K562 (cell line): ENCODE measurements at regions not wholly inside any gene's neighbourhood (a gene's known extent, or its start where the extent isn't known, plus 50 kb on each side); places are given as distances from the start of the nearest gene placed in this dataset.

Experiments used
- ATAC-seq: fragments of 200-7000 bp; cut with Tn5 transposase; 3 replicates; pipeline ENCODE4 v1.9.1; 2020; ENCODE audit warnings: moderate library complexity
- BruUV-seq: library from RNA; stranded (reverse); fragments of 400-500 nt; replicated peaks from 2 replicates; lab custom pipeline; 2021; lab: Mats Ljungman, UMichigan
- CTCF ChIA-PET: fragments of 300-600 bp; formaldehyde crosslinking; extraction: SDS; loops from one replicate; lab custom pipeline; 2021; ENCODE audit warnings: low intra/inter-chr PET ratio; lab: Yijun Ruan, JAX
- POLR2A ChIA-PET: fragments of 300-600, 350-650 bp; sonication (Branson Sonifier 250); formaldehyde crosslinking; extraction: SDS; loops from one replicate; lab custom pipeline; 2021; ENCODE audit warnings: antibody characterized with exemption, inconsistent platforms; lab: Yijun Ruan, JAX
- DNase-seq, 4 experiments: peaks; one replicate each; pipeline versions ENCODE4 v3.0.0 to v3.0.0-alpha.2; 2011 to 2018; ENCODE audit warnings: low spot score in 3 of 4, mixed read lengths in 3 of 4; ENCODE audit errors: extremely low read depth in 1 of 4
- FAIRE-seq: peaks from 2 replicates; lab custom pipeline; 2011; peaks lifted over from hg19 to GRCh38; lab: Jason Lieb, UNC
- H2AFZ ChIP-seq: 2 replicates; pipeline ENCODE4 v1.6.0; 2011; ENCODE audit warnings: low read depth, low read length, control low read depth, inconsistent platforms
- H3K27ac ChIP-seq: fragments of 200-600 bp; 3 replicates; pipeline ENCODE4 v1.8.0; 2011; ENCODE audit warnings: low read depth, mild to moderate bottlenecking, control low read depth, inconsistent platforms, low read length, moderate library complexity, mixed read lengths; ENCODE audit errors: extremely low read depth
- H3K27me3 ChIP-seq, 2 experiments: fragments of 300-600 bp in 1 of 2; 2 replicates in 1 of 2; 3 replicates in 1 of 2; pipeline versions ENCODE4 v1.6.0 to v1.8.0; 2011; ENCODE audit warnings: inconsistent platforms in 2 of 2, low read length in 2 of 2, mild to moderate bottlenecking in 1 of 2, mixed read lengths in 1 of 2, moderate library complexity in 1 of 2; ENCODE audit not compliant: control insufficient read depth in 2 of 2, insufficient read depth in 2 of 2
- H3K36me3 ChIP-seq: fragments of 300-600 bp; 3 replicates; pipeline ENCODE4 v1.8.0; 2011; ENCODE audit warnings: mild to moderate bottlenecking, low read length, inconsistent platforms; ENCODE audit not compliant: control insufficient read depth, insufficient read depth
- H3K4me1 ChIP-seq, 2 experiments: fragments of 200-600 bp in 1 of 2; replicated peaks in 1 of 2; 2 replicates in 1 of 2; 3 replicates in 1 of 2; pipeline versions ENCODE4 v1.5.1 to v1.8.0; 2011; ENCODE audit warnings: inconsistent platforms in 2 of 2, low read length in 2 of 2, mild to moderate bottlenecking in 1 of 2, mixed read lengths in 1 of 2, moderate library complexity in 1 of 2; ENCODE audit not compliant: control insufficient read depth in 2 of 2, insufficient read depth in 2 of 2
- H3K4me2 ChIP-seq: 2 replicates; pipeline ENCODE4 v1.6.1; 2011; ENCODE audit warnings: low read length, control low read depth, inconsistent platforms, mixed read lengths; ENCODE audit not compliant: insufficient read depth
- H3K4me3 ChIP-seq: fragments of 200-600 bp; sonication (generic), shearing (Covaris generic); 2 replicates; pipeline ENCODE4 v1.5.1; 2016; ENCODE audit warnings: control low read depth, inconsistent platforms
- H3K79me2 ChIP-seq: fragments of 200-600 bp; 3 replicates; pipeline ENCODE4 v1.8.0; 2011; ENCODE audit warnings: low read length, inconsistent platforms; ENCODE audit not compliant: control insufficient read depth, insufficient read depth
- H3K9ac ChIP-seq, 2 experiments: 2 replicates each; pipeline versions ENCODE4 v1.6.0 to v1.6.1; 2011; ENCODE audit warnings: low read depth in 2 of 2, low read length in 2 of 2, control low read depth in 1 of 2, inconsistent platforms in 1 of 2, mild to moderate bottlenecking in 1 of 2, mixed read lengths in 1 of 2; ENCODE audit not compliant: insufficient read depth in 1 of 2
- H3K9me1 ChIP-seq: one replicate; pipeline ENCODE4 v1.6.0; 2011; ENCODE audit warnings: inconsistent platforms, mild to moderate bottlenecking, low read length, moderate library complexity; ENCODE audit not compliant: control insufficient read depth, insufficient read depth
- H3K9me3 ChIP-seq: replicated peaks from 2 replicates; pipeline ENCODE4 v1.5.1; 2011; ENCODE audit warnings: low read depth, low read length, inconsistent platforms; ENCODE audit not compliant: control insufficient read depth, insufficient read depth
- H4K20me1 ChIP-seq: replicated peaks from 2 replicates; pipeline ENCODE4 v1.6.1; 2011; ENCODE audit warnings: low read length, inconsistent platforms, mixed read lengths; ENCODE audit not compliant: control insufficient read depth, insufficient read depth
- CBX2 ChIP-seq: fragments of 200-600 bp; sonication (generic); IDR thresholded peaks from one replicate; pipeline ENCODE4 v1.6.1; 2012; ENCODE audit warnings: mild to moderate bottlenecking, low read length, inconsistent platforms; ENCODE audit not compliant: insufficient read depth, poor library complexity, severe bottlenecking
- CEBPB ChIP-seq: fragments of 450-650 bp; IDR thresholded peaks from 2 replicates; pipeline ENCODE4 v1.6.1; 2016; ENCODE audit warnings: missing genetic modification characterization, missing compliant biosample characterization
- ERF ChIP-seq: fragments of 450-650 bp; formaldehyde crosslinking; IDR thresholded peaks from 2 replicates; pipeline ENCODE4 v1.4.0; 2020; ENCODE audit warnings: mild to moderate bottlenecking, mixed read lengths
- POLR2H ChIP-seq: IDR thresholded peaks from 2 replicates; pipeline ENCODE4 v1.6.1; 2016; ENCODE audit warnings: missing genetic modification characterization, low read depth, mild to moderate bottlenecking, control low read depth, missing compliant biosample characterization, moderate library complexity
- STAT5A ChIP-seq: IDR thresholded peaks from 2 replicates; pipeline ENCODE4 v1.6.1; 2012; ENCODE audit warnings: low read length, inconsistent platforms, borderline replicate concordance
- TGIF2 ChIP-seq: sonication (generic); formaldehyde crosslinking; IDR thresholded peaks from 2 replicates; pipeline ENCODE4 v1.8.1; 2022; ENCODE audit warnings: mild to moderate bottlenecking, missing genetic modification reagents, moderate library complexity
- TOE1 ChIP-seq, 2 experiments: fragments of 450-650 bp in 1 of 2; sonication (generic) in 1 of 2; formaldehyde crosslinking in 1 of 2; IDR thresholded peaks; 2 replicates each; pipeline versions ENCODE4 v1.7.1 to v1.8.0; 2016 to 2022; ENCODE audit warnings: borderline replicate concordance in 2 of 2, mild to moderate bottlenecking in 2 of 2, antibody characterized with exemption in 1 of 2, inconsistent platforms in 1 of 2, low read depth in 1 of 2, missing genetic modification reagents in 1 of 2, moderate library complexity in 1 of 2
- ZBTB12 ChIP-seq: fragments of 250-450 bp; sonication (Bioruptor Pico); IDR thresholded peaks from 2 replicates; pipeline ENCODE4 v1.4.0; 2020
- ZFP36 ChIP-seq: fragments of 150-350 bp; IDR thresholded peaks from 2 replicates; pipeline ENCODE4 v1.6.1; 2018; ENCODE audit warnings: low read length, low read depth; ENCODE audit not compliant: partially characterized antibody
- ZNF12 ChIP-seq: sonication (generic); formaldehyde crosslinking; IDR thresholded peaks from 2 replicates; pipeline ENCODE4 v1.4.0; 2020; ENCODE audit warnings: mild to moderate bottlenecking, missing genetic modification reagents
- ZNF445 ChIP-seq: fragments of 250-450 bp; sonication (Bioruptor Pico); IDR thresholded peaks from 2 replicates; pipeline ENCODE4 v1.4.0; 2020; ENCODE audit warnings: low read depth, mild to moderate bottlenecking, moderate library complexity
- ZNF512 ChIP-seq: IDR thresholded peaks from 2 replicates; pipeline ENCODE4 v1.6.1; 2016; ENCODE audit warnings: missing genetic modification characterization, missing compliant biosample characterization
- ZNF584 ChIP-seq: fragments of 200-800 bp; sonication (Bioruptor generic); IDR thresholded peaks from 2 replicates; pipeline ENCODE4 v1.6.1; 2016; ENCODE audit warnings: low read depth, mild to moderate bottlenecking, missing genetic modification characterization, missing compliant biosample characterization
- ZNF785 ChIP-seq: fragments of 250-450 bp; sonication (Bioruptor Pico); IDR thresholded peaks from 2 replicates; pipeline ENCODE4 v1.4.0; 2020; ENCODE audit warnings: mild to moderate bottlenecking
- WGBS: fragments of 100-300 bp; shearing (Covaris generic); methylation state at CpG from one replicate; pipeline ENCODE4 v1.1.6; 2016; ENCODE audit warnings: low coverage, mixed read lengths; ENCODE audit not compliant: insufficient coverage; ENCODE audit errors: missing lambda C conversion rate; 5-methylcytosine and 5-hydroxymethylcytosine counted together
- in situ Hi-C: fragments of 300-500 bp; cut with MboI; formaldehyde crosslinking; loops from 4 replicates; pipeline ENCODE4 v1.15.0; 2018; ENCODE audit warnings: inconsistent platforms, mixed read lengths
- intact Hi-C: fragments of 100-400 bp; cut with micrococcal nuclease; formaldehyde crosslinking; loops from 2 replicates; pipeline ENCODE4 v1.14.2; 2022
- TF ChIP-seq, protein P1 (sequence below), 3 experiments: fragments of 200-800 bp in 1 of 3; fragments of 250-450 bp in 1 of 3; fragments of 450-650 bp in 1 of 3; sonication (Bioruptor Pico) in 1 of 3; sonication (Bioruptor generic) in 1 of 3; formaldehyde crosslinking in 1 of 3; IDR thresholded peaks; 2 replicates each; pipeline versions ENCODE4 v1.6.1 to v1.8.0; 2016 to 2022; ENCODE audit warnings: mild to moderate bottlenecking in 2 of 3, missing genetic modification characterization in 2 of 3, missing compliant biosample characterization in 1 of 3, moderate library complexity in 1 of 3

GRCh38 chr14:51463461-51463860 lies 188.2 kb upstream of the FRMD6 start (continued):
- TF ChIP-seq, protein P1, sequence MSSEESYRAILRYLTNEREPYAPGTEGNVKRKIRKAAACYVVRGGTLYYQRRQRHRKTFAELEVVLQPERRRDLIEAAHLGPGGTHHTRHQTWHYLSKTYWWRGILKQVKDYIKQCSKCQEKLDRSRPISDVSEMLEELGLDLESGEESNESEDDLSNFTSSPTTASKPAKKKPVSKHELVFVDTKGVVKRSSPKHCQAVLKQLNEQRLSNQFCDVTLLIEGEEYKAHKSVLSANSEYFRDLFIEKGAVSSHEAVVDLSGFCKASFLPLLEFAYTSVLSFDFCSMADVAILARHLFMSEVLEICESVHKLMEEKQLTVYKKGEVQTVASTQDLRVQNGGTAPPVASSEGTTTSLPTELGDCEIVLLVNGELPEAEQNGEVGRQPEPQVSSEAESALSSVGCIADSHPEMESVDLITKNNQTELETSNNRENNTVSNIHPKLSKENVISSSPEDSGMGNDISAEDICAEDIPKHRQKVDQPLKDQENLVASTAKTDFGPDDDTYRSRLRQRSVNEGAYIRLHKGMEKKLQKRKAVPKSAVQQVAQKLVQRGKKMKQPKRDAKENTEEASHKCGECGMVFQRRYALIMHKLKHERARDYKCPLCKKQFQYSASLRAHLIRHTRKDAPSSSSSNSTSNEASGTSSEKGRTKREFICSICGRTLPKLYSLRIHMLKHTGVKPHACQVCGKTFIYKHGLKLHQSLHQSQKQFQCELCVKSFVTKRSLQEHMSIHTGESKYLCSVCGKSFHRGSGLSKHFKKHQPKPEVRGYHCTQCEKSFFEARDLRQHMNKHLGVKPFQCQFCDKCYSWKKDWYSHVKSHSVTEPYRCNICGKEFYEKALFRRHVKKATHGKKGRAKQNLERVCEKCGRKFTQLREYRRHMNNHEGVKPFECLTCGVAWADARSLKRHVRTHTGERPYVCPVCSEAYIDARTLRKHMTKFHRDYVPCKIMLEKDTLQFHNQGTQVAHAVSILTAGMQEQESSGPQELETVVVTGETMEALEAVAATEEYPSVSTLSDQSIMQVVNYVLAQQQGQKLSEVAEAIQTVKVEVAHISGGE (CRISPR knock-in tag; IDR thresholded peaks at IDR 0.05) = no peak
- TF ChIP-seq ZBTB12 (CRISPR knock-in tag) (no peak), CEBPB (tag) (no peak)

DNA sequence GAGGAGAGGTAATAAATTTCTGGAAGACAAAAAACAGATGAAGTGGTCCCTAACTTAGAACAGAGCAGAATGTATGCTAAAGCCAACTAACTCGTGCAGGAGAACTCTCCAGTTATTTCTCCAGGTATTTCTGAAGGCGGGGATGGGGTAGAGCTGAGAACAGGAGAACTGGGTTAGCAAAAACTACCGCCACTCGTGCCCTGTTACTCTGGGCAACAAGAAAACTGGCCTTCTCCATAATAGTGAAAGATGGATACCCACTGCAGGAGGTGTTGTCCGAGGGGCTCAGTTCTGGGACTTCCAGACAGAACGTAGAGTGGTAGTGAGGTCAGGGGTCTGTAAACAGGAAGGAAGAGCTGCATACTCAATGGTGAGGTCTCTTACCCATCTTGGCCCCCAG lies 187.3 kb upstream of the FRMD6 start:
- no peaks in the 10 kb centered on the region for H3K9me3 ChIP-seq
- ATAC-seq = no peak
- H3K36me3 ChIP-seq = no peaks in the 10 kb centered on the region
- 3% methylated on average over 6 of the region's 6 CpGs for WGBS
- CTCF ChIA-PET = no interaction called here
- no peak for DNase-seq
- FAIRE-seq = no peak
- H3K79me2 ChIP-seq = no peaks in the 10 kb centered on the region
- H2AFZ ChIP-seq = no peak overlapping the region
- H3K9ac ChIP-seq = no peak overlapping the region
- H3K9me1 ChIP-seq = no peaks in the 10 kb centered on the region
- no peak overlapping the region for H3K4me2 ChIP-seq
- intact Hi-C loops (no loop called here), in situ Hi-C loops (no loop called here)
- H3K27me3 ChIP-seq = no peaks in the 10 kb centered on the region
- POLR2A ChIA-PET = no interaction called here
- no peak overlapping the region for H3K27ac ChIP-seq
- no peaks in the 10 kb centered on the region for H3K4me1 ChIP-seq
- H3K4me3 ChIP-seq = no peak overlapping the region
- no peaks in the 10 kb centered on the region for H4K20me1 ChIP-seq
- no TSS peak for BruUV-seq
- TF ChIP-seq ZNF445 = no peak
- no peak for TF ChIP-seq ZFP36
- TF ChIP-seq ZNF785 (CRISPR knock-in tag) = no peak
- no peak for TF ChIP-seq POLR2H (tag)
- no peak for TF ChIP-seq STAT5A
- TF ChIP-seq ZNF12 = no peak
- no peak for TF ChIP-seq TOE1 (IDR thresholded peaks at IDR 0.05; ENCODE audit: borderline replicate concordance)
- TF ChIP-seq TOE1 (CRISPR knock-in tag; IDR thresholded peaks at IDR 0.05; ENCODE audit: borderline replicate concordance, low read depth) = no peak
- TF ChIP-seq ZNF584 (CRISPR knock-in tag) = no peak
- TF ChIP-seq CBX2 = no peak
- no peak for TF ChIP-seq ZNF512 (tag)
- no peak for TF ChIP-seq TGIF2 (CRISPR knock-in tag)
- no peak for TF ChIP-seq ERF (CRISPR knock-in tag)
